HG02798 (cell line): ENCODE measurements at regions not wholly inside any gene's neighbourhood (a gene's known extent, or its start where the extent isn't known, plus 50 kb on each side); places are given as distances from the start of the nearest gene placed in this dataset.

Source experiments
- ATAC-seq: cut with Tn5 transposase; IDR thresholded peaks from one replicate; pipeline ENCODE4 v1.9.1; 2021; ENCODE audit warnings: mild to moderate bottlenecking; ENCODE audit not compliant: unreplicated experiment, poor library complexity

GRCh38 chr20:60236613-60237012, 278.4 kb downstream of the CDH26 start:
- no peak for ATAC-seq

GRCh38 chr20:60237981-60238380, 279.8 kb downstream of the CDH26 start:
- ATAC-seq = no peak

- no peak for ATAC-seq
Observed at GRCh38 chr20:60238992-60239660, 280.9 kb downstream of the CDH26 start.

GRCh38 chr20:60239956-60240355, 281.7 kb downstream of the CDH26 start:
- no peak for ATAC-seq

GRCh38 chr20:60240415-60240814, 282.2 kb downstream of the CDH26 start:
- ATAC-seq = no peak

- no peak for ATAC-seq
Observed at GRCh38 chr20:60240986-60241385, 282.8 kb downstream of the CDH26 start.

- ATAC-seq = no peak
Observed at GRCh38 chr20:60242836-60243505, 284.7 kb downstream of the CDH26 start.

- no peak for ATAC-seq
Observed at GRCh38 chr20:60244373-60245146, 286.3 kb downstream of the CDH26 start.

GRCh38 chr20:60246751-60247150, 288.5 kb downstream of the CDH26 start:
- ATAC-seq = no peak

- ATAC-seq = no peak
Observed at GRCh38 chr20:60249436-60249835, 291.2 kb downstream of the CDH26 start.

- ATAC-seq = no peak
Observed at GRCh38 chr20:60250251-60250650, 292.0 kb downstream of the CDH26 start.

- ATAC-seq = no peak
Observed at GRCh38 chr20:60252866-60253265, 294.6 kb downstream of the CDH26 start.

GRCh38 chr20:60253471-60253870, 295.2 kb downstream of the CDH26 start:
- no peak for ATAC-seq

GRCh38 chr20:60254901-60255411, 296.7 kb downstream of the CDH26 start:
- no peak for ATAC-seq

- no peak for ATAC-seq
Observed at GRCh38 chr20:60255415-60255814, 297.2 kb downstream of the CDH26 start.

- no peak for ATAC-seq
Observed at GRCh38 chr20:60255866-60256265, 297.6 kb downstream of the CDH26 start.

GRCh38 chr20:60256811-60257210, 298.6 kb downstream of the CDH26 start:
- no peak for ATAC-seq

GRCh38 chr20:60257671-60258070, 299.4 kb downstream of the CDH26 start:
- ATAC-seq = no peak

GRCh38 chr20:60258255-60258863, 300.1 kb downstream of the CDH26 start:
- ATAC-seq = no peak

GRCh38 chr20:60261333-60261732, 303.1 kb downstream of the CDH26 start:
- no peak for ATAC-seq
